ENCODE measurements at regions not wholly inside any gene's neighbourhood (a gene's known extent, or its start where the extent isn't known, plus 50 kb on each side); places are given as distances from the start of the nearest gene placed in this dataset.
"Not testable (repeated sequence)": the region's sequence is repeated elsewhere in the genome, so short reads cannot be mapped to it uniquely, and the experiment has no call there.

DNA sequence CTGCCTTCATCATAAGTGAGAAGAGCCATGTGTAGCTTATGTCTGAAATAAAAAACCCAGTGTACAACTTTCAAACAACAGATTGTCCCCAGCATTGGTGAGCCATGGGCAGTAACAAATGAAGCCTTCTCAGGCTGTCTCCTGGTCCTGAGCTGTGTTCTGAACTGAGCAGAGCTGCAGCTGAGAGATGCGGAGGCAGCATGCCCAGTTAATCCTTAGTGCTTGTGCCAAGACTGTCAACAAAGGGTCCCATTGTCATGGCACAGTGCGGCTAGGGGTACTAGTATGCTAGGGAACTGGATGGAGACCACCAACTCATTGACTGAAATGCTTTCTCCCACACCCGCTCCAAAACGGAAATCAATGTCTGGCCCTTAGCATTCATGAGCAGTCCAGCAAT lies 154.3 kb downstream of the RMST start:
- no peak for DNase-seq

- no peak for DNase-seq
Measured at GRCh38 chr12:97628962-97629361, 166.4 kb downstream of the RMST start.

- no peak for DNase-seq
Measured at GRCh38 chr12:97629382-97629781, 166.8 kb downstream of the RMST start.

GRCh38 chr12:97630356-97630755 lies 167.8 kb downstream of the RMST start:
- DNase-seq, result no peak

GRCh38 chr12:97630875-97631274 lies 168.3 kb downstream of the RMST start:
- DNase-seq, result no peak

DNA sequence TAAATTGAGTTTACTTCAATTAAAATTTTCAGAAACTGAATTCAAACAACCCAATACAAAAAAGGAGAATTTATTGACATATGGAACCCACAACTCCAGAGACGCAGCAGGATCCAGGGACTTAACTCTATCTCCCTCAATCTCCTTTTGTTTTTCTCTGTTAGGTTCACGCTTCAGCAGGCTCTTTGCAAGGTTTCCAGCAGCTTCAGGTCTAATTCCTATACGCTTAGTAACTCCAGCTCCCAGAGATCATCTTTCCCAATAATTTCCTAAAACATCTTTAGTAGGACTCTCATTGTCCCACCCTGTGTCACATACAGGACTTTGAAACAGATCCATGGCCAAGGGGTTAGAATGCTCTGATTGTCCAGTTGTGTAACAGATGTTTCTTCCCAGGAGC lies 175.2 kb downstream of the RMST start:
- DNase-seq, result peak; percentile 83

- peak; percentile 59 for DNase-seq
Measured at GRCh38 chr12:97638739-97639138, 176.1 kb downstream of the RMST start.

DNA sequence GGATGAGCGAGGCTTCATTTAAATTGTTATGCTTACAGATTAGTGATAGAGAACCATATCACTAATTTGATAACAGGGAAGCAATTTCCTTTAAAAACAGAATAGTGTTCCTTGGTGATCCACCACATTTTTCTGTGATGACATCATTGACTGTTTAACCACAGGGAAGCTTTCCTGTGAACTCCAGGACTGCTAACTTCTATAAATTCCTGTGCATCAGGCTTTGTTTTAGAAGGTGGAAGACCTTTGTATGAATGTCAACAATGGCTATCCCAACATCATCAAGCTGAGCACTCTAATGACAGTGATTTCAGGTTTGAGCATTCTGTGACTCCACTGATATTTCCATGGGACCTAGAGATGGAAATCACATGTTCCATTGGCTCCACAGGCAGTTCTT lies 177.1 kb downstream of the RMST start:
- DNase-seq, result no peak

GRCh38 chr12:97640826-97641225 lies 178.2 kb downstream of the RMST start:
- no peak for DNase-seq

- DNase-seq, result peak; percentile 5
Measured at GRCh38 chr12:97642911-97643310, 180.3 kb downstream of the RMST start.

DNA sequence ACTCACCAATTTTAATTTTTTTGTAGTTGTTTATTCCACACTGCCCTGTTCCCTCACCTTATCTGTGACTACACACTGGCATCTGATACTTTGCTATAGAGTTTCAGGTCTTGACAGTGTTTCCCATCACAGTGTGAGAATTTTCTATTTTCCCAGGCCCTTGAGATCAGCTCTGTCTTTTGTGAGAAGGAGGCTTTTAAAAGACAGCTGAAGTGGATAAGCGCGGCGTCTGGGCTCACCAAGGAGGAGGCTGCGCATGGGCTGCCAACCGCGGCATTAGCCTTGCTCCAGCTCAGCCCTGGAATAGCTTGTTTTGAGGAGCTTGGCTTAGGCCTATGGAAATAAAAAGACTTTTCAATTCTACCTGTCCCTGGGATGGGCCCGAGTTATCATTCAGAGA lies 181.3 kb downstream of the RMST start:
- no peak for DNase-seq

DNA sequence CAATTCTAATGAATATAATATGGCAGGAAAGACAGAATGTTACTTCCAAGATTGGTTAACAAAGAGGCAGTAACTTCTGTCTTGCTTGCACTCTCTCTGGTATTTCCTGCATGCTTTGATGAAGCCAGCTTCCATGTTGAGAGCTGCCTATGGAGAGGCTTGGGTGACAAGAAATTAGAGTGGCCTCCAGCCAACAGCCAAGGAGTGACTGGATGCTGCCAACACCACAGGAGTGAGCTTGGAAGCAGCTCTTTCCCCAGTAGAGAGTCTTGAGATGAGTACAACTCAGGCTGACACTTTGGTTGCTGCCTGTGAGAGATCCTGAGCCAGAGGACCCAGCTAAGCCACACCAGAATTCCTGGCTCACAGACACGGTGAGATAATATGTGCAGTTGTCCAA lies 183.1 kb downstream of the RMST start:
- no peak for DNase-seq

DNA sequence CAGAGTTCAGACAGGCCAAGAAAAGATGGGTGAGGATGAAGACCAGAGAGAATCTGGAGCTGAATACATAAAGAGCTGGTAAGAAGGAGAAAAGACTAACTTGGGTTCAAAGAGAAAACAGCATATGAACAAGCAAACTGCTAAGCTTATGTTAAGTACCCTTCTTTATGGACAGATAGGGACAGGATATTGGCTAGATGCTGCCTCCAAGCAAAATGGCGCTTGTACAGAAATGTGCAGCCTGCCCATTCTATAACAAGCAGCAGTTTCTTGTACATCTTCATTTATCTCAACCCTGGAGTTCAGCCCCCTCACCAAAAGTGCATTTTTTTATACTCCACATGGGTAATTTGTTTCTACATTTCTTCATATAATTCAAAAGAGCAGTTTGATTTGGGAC lies 184.5 kb downstream of the RMST start:
- DNase-seq, result no peak

DNA sequence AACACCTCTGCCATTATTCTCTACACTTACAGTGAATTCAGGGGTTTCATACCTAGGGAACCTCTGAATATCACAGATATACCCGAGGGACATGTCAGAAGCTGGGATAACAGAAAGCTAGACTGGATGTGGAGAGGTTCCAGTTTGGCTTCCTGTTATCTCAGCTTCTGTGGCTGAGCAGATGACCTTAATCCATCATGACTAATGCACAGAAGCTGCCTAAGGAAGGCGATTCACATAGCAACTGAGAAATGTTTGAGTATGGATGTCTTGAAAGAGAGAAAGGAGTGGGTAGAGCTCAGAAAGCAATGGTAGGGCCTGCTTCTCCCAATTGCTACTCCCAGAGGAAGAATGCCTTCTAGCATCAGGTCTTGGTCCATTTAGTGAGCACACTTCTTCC lies 187.6 kb downstream of the RMST start:
- DNase-seq, result no peak

DNA sequence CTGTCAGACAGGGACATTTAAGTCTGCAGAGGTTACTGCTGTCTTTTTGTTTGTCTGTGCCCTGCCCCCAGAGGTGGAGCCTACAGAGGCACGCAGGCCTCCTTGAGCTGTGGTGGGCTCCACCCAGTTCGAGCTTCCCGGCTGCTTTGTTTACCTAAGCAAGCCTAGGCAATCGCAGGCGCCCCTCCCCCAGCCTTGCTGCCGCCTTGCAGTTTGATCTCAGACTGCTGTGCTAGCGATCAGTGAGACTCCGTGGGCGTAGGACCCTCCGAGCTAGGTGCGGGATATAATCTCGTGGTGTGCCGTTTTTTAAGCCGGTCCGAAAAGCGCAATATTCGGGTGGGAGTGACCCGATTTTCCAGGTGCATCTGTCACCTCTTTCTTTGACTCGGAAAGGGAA lies 193.9 kb downstream of the RMST start:
- DNase-seq, result not testable (repeated sequence)

GRCh38 chr12:97659117-97659880 lies 196.7 kb downstream of the RMST start:
- no peak for DNase-seq

GRCh38 chr12:97666263-97666662 lies 203.7 kb downstream of the RMST start:
- no peak for DNase-seq

DNA sequence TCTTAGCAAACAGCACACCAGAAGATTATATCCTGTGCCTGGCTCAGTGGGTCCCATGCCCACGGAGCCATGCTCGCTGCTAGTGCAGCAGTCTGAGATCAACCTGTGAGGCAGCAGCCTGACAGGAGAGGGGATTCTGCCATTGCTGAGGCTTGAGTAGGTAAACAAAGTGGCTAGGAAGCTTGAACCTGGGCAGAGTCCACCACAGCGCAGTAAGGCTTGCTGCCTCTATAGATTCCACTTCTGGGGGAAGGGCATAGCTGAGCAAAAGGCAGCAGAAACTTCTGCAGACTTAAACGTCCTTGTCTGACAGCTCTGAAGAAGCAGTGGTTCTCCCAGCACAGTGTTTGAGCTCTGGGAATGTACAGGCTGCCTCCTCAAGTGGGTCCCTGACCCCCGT lies 210.3 kb downstream of the RMST start:
- no peak for DNase-seq

GRCh38 chr12:97680751-97681150 lies 218.1 kb downstream of the RMST start:
- no peak for DNase-seq

DNA sequence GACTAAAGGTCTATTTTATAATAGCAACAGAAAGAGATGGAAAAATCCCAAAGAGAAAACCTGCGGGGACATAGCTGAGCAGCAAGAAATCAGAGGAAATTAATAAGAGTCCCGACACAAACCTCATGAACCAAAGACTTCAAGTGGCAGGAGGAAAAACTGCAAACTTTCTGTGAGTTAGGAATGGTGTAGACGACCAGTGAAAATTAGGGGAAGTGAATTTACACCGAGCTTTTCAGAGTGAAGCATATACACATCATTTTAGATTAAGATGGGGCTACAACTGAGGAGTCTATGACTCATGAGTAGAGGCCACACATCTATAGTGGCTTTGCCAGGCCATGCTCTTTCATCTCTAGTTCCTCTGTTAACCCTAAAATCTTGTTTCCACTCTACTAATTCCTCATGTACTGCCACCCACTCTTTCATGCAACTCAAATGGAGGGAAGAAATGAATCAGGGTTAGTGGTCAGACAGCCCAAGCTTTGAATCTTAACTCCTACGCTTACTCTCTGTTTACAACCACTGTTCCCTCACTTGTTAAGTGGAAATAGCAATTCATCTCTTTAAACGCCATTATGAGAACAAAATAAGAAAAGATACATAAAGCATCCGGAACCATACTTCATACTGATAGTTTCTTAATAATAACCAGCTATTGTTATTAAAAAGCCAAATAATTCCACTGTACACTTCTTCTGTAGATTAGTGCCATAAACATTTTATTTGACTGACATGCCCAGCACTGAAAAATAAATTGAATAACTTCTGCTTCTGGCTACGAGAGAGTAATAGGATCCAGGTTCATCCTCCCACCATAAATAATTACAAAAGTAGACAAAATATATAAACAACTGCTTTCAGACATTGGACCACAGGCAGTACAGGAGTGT lies 219.3 kb downstream of the RMST start:
- DNase-seq, result no peak

GRCh38 chr12:97685360-97685759 lies 222.8 kb downstream of the RMST start:
- no peak for DNase-seq

DNA sequence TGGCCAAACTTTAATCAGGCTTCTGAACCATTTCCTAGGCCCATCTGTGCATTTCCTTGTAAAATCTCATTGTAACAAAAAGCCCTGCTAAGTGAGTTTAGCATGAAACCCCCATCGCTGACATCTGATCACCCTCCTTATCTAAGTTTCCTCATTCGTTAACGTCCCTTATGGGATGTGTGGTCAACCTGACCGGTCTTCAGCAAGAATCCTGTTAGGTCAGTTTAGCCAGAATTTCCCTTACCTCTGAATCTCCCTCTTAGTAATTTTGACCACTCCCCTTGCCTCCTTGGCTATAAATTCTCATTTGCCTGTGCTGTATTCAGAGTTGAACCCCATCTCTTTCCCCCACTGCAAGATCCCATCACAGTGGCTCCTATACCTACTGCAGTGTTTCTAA lies 239.3 kb downstream of the RMST start:
- DNase-seq, result no peak

DNA sequence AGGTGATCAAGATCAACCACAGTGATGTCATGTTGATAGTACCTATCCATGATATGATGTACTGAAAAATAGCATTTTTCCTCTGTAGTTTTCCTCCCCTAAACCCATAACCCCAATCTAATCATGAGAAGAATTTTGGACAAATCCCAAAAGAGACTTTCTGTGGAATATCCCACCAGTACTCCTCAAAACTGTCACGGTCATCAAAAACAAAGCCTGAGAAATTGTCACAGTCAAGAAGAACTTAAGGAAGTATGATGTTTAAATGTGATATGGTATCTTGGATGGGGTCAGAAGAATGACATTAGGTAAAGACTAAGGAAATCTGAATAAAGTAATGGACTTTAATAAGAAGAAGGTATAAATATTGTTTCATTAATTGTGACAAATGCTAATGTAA lies 248.8 kb downstream of the RMST start:
- DNase-seq, result no peak

- DNase-seq, result peak; percentile 32
Measured at GRCh38 chr12:97713270-97713669, 250.7 kb downstream of the RMST start.

All from NCI-H146 (cell line).